HG03064 (cell line): ENCODE measurements at regions not wholly inside any gene's neighbourhood (a gene's known extent, or its start where the extent isn't known, plus 50 kb on each side); places are given as distances from the start of the nearest gene placed in this dataset.
"Not testable (repeated sequence)": the region's sequence is repeated elsewhere in the genome, so short reads cannot be mapped to it uniquely, and the experiment has no call there.

Source experiments
- ATAC-seq: cut with Tn5 transposase; IDR thresholded peaks from one replicate; pipeline ENCODE4 v1.9.1; 2021; ENCODE audit warnings: low read depth; ENCODE audit not compliant: unreplicated experiment

- not testable (repeated sequence) for ATAC-seq
Observed at GRCh38 chr1:148221593-148221992, 69.5 kb upstream of the NBPF11 start.

- not testable (repeated sequence) for ATAC-seq
Observed at GRCh38 chr1:148219229-148219628, 67.1 kb upstream of the NBPF11 start.

GRCh38 chr1:148211191-148211590 is 59.1 kb upstream of the NBPF11 start:
- ATAC-seq, result not testable (repeated sequence)

- ATAC-seq, result not testable (repeated sequence)
Observed at GRCh38 chr1:148210624-148211023, 58.5 kb upstream of the NBPF11 start.

GRCh38 chr1:148210166-148210565 is 58.1 kb upstream of the NBPF11 start:
- ATAC-seq, result not testable (repeated sequence)

- ATAC-seq, result not testable (repeated sequence)
Observed at GRCh38 chr1:148202013-148202412, 49.9 kb upstream of the NBPF11 start.
